AG04449 (cell line): ENCODE measurements at regions not wholly inside any gene's neighbourhood (a gene's known extent, or its start where the extent isn't known, plus 50 kb on each side); places are given as distances from the start of the nearest gene placed in this dataset.

ENCODE experiments used
- CTCF ChIA-PET: fragments of 350-600 bp; formaldehyde crosslinking; extraction: SDS; loops from one replicate; lab custom pipeline; 2021; ENCODE audit warnings: antibody characterized with exemption; lab: Yijun Ruan, JAX
- POLR2A ChIA-PET: fragments of 400-600, 350-600 bp; formaldehyde crosslinking; extraction: SDS; loops from one replicate; lab custom pipeline; 2020; ENCODE audit warnings: antibody characterized with exemption, inconsistent platforms; lab: Yijun Ruan, JAX
- DNase-seq: peaks from one replicate; pipeline ENCODE4 v3.0.0-alpha.2; 2010; ENCODE audit warnings: low read depth, low spot score
- H3K4me3 ChIP-seq: 2 replicates; pipeline ENCODE4 v1.5.1; 2011; ENCODE audit warnings: low read depth, mild to moderate bottlenecking, control low read depth, low read length
- CTCF ChIP-seq: IDR thresholded peaks from one replicate; pipeline ENCODE4 v1.5.1; 2011; ENCODE audit warnings: mild to moderate bottlenecking, moderate library complexity, low read length, control low read depth, inconsistent platforms; ENCODE audit not compliant: insufficient read depth; ENCODE audit errors: missing control alignments

DNA sequence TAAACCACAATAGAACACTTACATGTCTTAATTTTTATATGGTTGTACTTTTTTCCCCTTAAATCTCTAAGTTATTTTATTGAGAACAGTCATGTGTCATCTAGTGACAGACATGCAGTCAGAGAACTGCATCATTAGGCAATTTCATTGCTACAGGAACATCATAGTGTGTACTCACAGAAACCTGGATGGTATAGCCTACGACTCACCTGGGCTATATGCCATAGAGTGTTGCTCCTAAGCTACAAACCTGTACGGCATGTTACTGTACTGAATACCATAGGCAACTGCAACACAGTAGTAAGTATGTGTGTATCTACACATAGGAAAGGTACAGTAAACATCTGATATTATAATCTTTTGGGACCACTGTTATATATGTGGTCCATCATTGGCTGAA lies 557.6 kb downstream of the PRKD1 start:
- no peak overlapping the region for H3K4me3 ChIP-seq
- POLR2A ChIA-PET: no interaction called here
- CTCF ChIA-PET: no interaction called here
- no peak for TF ChIP-seq CTCF
- no peak for DNase-seq

DNA sequence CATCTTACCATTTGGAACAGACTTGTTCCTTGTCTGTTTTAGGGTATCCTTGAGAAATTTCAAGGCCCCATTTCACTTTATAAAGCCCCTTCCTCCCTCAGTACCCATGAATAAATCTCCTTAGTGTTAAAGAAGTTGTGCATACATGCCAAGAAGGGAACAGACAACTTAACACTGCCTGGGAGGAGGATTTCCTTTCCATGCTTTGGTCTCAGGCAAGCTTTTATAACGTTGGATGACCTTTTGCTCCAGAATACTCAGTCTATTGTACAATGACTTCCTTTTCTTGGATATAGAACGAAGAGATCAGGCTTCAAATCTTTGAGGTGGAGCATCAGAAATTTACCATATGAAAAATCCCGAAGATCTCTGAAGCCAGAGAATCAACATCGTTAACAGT lies 551.4 kb downstream of the PRKD1 start:
- ChIA-PET POLR2A (no interaction called here), CTCF (no interaction called here)
- DNase-seq: no peak
- H3K4me3 ChIP-seq: no peak overlapping the region
- no peak for TF ChIP-seq CTCF

DNA sequence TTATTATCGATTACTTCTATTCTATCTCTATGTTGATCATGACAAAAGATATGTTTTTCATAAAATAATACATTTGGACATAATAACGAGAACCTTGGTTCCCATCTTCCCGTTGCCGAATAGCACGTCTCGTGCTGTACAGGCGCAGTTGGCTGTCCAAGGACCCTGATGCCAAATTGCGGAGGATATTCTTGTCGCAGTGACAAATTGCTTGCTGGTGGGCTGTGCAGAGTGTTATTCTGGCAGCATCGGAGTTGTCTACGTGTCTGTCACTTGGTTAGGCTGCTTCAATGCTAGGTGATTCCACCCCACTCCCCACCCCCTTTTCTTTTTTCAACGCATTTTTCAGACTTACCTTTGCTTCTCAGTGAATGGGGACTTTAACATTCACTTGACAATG lies 546.8 kb downstream of the PRKD1 start:
- ChIA-PET POLR2A (no interaction called here), CTCF (no interaction called here)
- no peak for TF ChIP-seq CTCF
- DNase-seq: no peak
- H3K4me3 ChIP-seq: no peak overlapping the region

DNA sequence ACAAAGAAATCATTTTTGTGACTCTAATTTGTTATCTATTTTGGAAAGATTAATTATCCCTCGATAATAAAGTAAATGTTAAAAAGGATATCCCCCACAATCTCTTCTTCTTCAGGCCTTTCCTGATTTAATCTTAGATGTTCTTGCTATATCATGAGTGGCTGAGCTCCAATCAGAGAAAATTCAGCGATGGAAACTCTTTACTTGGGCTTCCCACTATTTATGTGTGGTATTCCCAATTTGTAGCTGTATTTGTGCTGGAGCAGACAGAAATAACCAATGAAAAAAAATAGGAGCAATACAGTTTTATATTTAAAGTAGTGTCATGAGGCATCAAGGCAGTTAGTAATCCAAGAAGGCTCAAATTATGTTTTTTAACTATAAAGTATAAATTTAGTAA lies 539.1 kb downstream of the PRKD1 start:
- ChIA-PET POLR2A (no interaction called here), CTCF (no interaction called here)
- no peak for TF ChIP-seq CTCF
- DNase-seq: no peak
- H3K4me3 ChIP-seq: no peak overlapping the region

- no peak for TF ChIP-seq CTCF
- POLR2A ChIA-PET: no interaction called here
Measured at GRCh38 chr14:29390081-29390832, 537.4 kb downstream of the PRKD1 start.

DNA sequence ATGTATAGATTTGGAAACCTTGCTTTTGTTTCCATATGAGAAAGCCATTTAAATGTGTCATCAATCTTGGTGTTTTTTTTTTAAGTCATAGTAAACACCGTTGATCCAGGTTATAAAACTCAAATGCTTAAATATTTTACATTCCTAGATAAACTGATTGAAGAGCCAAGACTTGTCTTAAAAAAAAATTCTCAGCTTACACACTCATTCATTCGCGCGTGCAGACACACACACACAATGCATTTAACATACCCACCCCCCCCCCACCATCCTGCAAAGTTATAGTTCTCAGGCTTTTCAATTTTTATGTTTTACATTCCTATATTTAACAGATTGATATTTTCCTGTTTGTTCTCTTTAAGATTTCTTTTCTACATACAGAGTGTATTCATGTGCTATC lies 536.4 kb downstream of the PRKD1 start:
- ChIA-PET POLR2A (no interaction called here), CTCF (no interaction called here)
- H3K4me3 ChIP-seq: no peak overlapping the region
- no peak for TF ChIP-seq CTCF
- DNase-seq: no peak

More at GRCh38 chr14:29390081-29390832, 537.4 kb downstream of the PRKD1 start:
- no peak for DNase-seq
- no peak overlapping the region for H3K4me3 ChIP-seq
- CTCF ChIA-PET: no interaction called here
